ENCODE measurements at regions not wholly inside any gene's neighbourhood (a gene's known extent, or its start where the extent isn't known, plus 50 kb on each side); places are given as distances from the start of the nearest gene placed in this dataset.

- Histone ChIP-seq H3K4me3 (no peak overlapping the region), H3K27me3 (no peaks in the 10 kb centered on the region), H3K27ac (no peak overlapping the region), H3K36me3 (no peaks in the 10 kb centered on the region), H3K4me1 (no peaks in the 10 kb centered on the region), H3K9me3 (no peaks in the 10 kb centered on the region)
- TF ChIP-seq POLR2AphosphoS5 (IDR thresholded peaks at IDR 0.05; ENCODE audit: insufficient read depth in 1 of 2, low read depth in 1 of 2), result no peak
- no peak for TF ChIP-seq POLR2A (IDR thresholded peaks at IDR 0.05)
- no peak for TF ChIP-seq CTCF (IDR thresholded peaks at IDR 0.05)
- intact Hi-C loops (cut with DNase I), result no loop called here
- DNase-seq (ENCODE audit: extremely low spot score in 2 of 2), result no peak
These were observed 298.6 kb downstream of the C6orf118 start for GRCh38 chr6:165010556-165011535.

- TF ChIP-seq POLR2A (IDR thresholded peaks at IDR 0.05), result no peak
- no peak for TF ChIP-seq CTCF (IDR thresholded peaks at IDR 0.05)
- no peak for TF ChIP-seq POLR2AphosphoS5 (IDR thresholded peaks at IDR 0.05; ENCODE audit: insufficient read depth in 1 of 2, low read depth in 1 of 2)
- Histone ChIP-seq H3K4me1 (no peaks in the 10 kb centered on the region), H3K27ac (no peak overlapping the region), H3K27me3 (no peaks in the 10 kb centered on the region), H3K9me3 (no peaks in the 10 kb centered on the region), H3K36me3 (no peaks in the 10 kb centered on the region), H3K4me3 (no peak overlapping the region)
- intact Hi-C loops (cut with DNase I), result no loop called here
- no peak for DNase-seq (ENCODE audit: extremely low spot score in 2 of 2)
These were observed 300.4 kb downstream of the C6orf118 start for GRCh38 chr6:165008971-165009370.

DNA sequence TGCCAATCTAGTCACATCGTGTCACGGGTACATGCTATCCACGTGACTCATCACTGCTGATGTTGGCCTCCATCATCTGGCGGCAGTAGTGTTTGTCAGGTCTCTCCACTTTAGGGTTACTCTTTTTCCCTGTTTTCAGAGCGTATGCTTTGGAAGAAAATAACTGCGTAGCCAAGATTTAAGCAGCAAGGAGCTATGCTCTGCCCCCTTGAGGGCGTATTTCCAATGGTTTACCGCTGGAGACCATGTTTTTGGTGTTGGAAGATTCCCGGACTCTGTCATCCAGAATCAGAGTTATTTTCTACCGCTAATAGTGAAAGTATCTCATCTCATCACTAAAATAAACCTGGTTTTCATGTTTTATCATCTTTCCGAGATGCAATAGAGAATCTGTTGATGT, 306.5 kb downstream of the C6orf118 start:
- Histone ChIP-seq H3K27ac (no peak overlapping the region), H3K9me3 (no peaks in the 10 kb centered on the region), H3K27me3 (no peaks in the 10 kb centered on the region), H3K4me1 (no peaks in the 10 kb centered on the region), H3K4me3 (no peak overlapping the region), H3K36me3 (no peaks in the 10 kb centered on the region)
- DNase-seq (ENCODE audit: extremely low spot score in 2 of 2), result no peak
- intact Hi-C loops (cut with DNase I), result no loop called here
- no peak for TF ChIP-seq CTCF (IDR thresholded peaks at IDR 0.05)
- TF ChIP-seq POLR2A (IDR thresholded peaks at IDR 0.05), result no peak
- TF ChIP-seq POLR2AphosphoS5 (IDR thresholded peaks at IDR 0.05; ENCODE audit: insufficient read depth in 1 of 2, low read depth in 1 of 2), result no peak

DNA sequence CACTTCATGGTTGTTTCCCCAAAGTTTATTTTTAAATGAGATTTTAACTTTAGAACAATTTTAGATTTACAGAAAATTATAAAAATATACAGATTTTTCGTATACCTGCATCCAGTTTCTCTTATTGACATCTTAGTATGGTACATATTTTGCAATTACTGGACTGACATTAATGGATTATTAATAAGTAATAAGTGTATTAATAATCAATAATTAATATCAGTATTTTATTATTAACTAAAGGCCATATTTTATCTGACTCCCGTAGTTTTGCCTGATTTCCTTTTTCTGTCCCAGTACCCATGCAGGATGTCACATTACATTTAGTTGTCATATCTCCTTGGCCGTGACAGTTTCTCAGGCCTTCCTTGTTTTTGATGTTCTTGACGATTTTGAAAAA, 307.0 kb downstream of the C6orf118 start:
- TF ChIP-seq CTCF (IDR thresholded peaks at IDR 0.05), result no peak
- TF ChIP-seq POLR2A (IDR thresholded peaks at IDR 0.05), result no peak
- TF ChIP-seq POLR2AphosphoS5 (IDR thresholded peaks at IDR 0.05; ENCODE audit: insufficient read depth in 1 of 2, low read depth in 1 of 2), result no peak
- Histone ChIP-seq H3K27me3 (no peaks in the 10 kb centered on the region), H3K4me3 (no peak overlapping the region), H3K4me1 (no peaks in the 10 kb centered on the region), H3K9me3 (no peaks in the 10 kb centered on the region), H3K27ac (no peak overlapping the region), H3K36me3 (no peaks in the 10 kb centered on the region)
- DNase-seq (ENCODE audit: extremely low spot score in 2 of 2), result no peak
- intact Hi-C loops (cut with DNase I), result no loop called here
